OCI-LY1 (cell line): ENCODE measurements at regions not wholly inside any gene's neighbourhood (a gene's known extent, or its start where the extent isn't known, plus 50 kb on each side); places are given as distances from the start of the nearest gene placed in this dataset.

Experiments
- CTCF ChIP-seq: fragments of 200-600 bp; sonication (generic), shearing (Covaris generic); IDR thresholded peaks from 2 replicates; pipeline ENCODE4 v1.5.1; 2017; ENCODE audit warnings: mild to moderate bottlenecking, antibody characterized with exemption, low read length, moderate library complexity, mixed read lengths
- EZH2 ChIP-seq: fragments of 200-600 bp; sonication (generic), shearing (Covaris generic); IDR thresholded peaks from 2 replicates; pipeline ENCODE4 v1.8.0; 2017; ENCODE audit warnings: borderline replicate concordance, mixed run types, mild to moderate bottlenecking, antibody characterized with exemption, low read length, moderate library complexity, mixed read lengths

GRCh38 chr1:209335178-209335577, 248.3 kb upstream of the CAMK1G start:
- TF ChIP-seq CTCF: peak; percentile 63
- no peak for TF ChIP-seq EZH2
